ENCODE measurements at regions not wholly inside any gene's neighbourhood (a gene's known extent, or its start where the extent isn't known, plus 50 kb on each side); places are given as distances from the start of the nearest gene placed in this dataset.

DNA sequence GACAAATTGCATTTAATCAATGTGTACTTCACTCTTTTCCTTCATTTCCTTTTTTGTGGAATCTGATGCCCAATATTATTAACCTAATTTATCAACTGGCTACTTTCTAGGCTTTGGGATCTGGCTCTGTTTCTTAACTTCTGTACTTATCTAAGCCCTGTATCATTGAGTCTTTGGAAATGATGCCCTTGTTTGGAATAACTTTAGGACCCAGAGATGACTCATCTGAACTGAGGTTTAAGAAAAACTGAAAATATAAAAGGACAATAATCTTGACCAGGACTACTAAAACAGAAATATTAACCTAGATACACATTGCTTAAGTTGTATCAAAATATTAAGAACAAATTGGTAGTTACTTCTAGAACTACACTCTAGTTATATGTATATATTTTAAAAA is 600.8 kb downstream of the CPS1 start:
- H3K9me3 ChIP-seq (ENCODE audit: control insufficient read depth, insufficient read depth, low read depth, low read length), result no peaks in the 10 kb centered on the region
- H3K27me3 ChIP-seq (ENCODE audit: control insufficient read depth, insufficient read depth, low read length), result no peaks in the 10 kb centered on the region
- no peaks in the 10 kb centered on the region for H3K79me2 ChIP-seq (ENCODE audit: control insufficient read depth, insufficient read depth, low read length)
- no peaks in the 10 kb centered on the region for H3K36me3 ChIP-seq (ENCODE audit: control insufficient read depth, insufficient read depth, low read length)
- DNase-seq (ENCODE audit: low read depth in 2 of 2), result peak; percentile 2 to 58
- no peak overlapping the region for H3K4me3 ChIP-seq (replicated peaks in 1 of 4; ENCODE audit: control extremely low read depth in 1 of 4, insufficient read depth in 1 of 4, low read depth in 3 of 4, low read length in 4 of 4)
- H2AFZ ChIP-seq (ENCODE audit: low read length), result no peak overlapping the region
- H3K4me1 ChIP-seq (ENCODE audit: control insufficient read depth, extremely low read depth, insufficient read depth, low read length), result no peaks in the 10 kb centered on the region
- no peaks in the 10 kb centered on the region for H4K20me1 ChIP-seq (ENCODE audit: control insufficient read depth, extremely low read depth, insufficient read depth, low read length)
- TF ChIP-seq EZH2 (IDR thresholded peaks at IDR 0.05; ENCODE audit: low read length, missing control alignments), result no peak
- TF ChIP-seq, protein P1, sequence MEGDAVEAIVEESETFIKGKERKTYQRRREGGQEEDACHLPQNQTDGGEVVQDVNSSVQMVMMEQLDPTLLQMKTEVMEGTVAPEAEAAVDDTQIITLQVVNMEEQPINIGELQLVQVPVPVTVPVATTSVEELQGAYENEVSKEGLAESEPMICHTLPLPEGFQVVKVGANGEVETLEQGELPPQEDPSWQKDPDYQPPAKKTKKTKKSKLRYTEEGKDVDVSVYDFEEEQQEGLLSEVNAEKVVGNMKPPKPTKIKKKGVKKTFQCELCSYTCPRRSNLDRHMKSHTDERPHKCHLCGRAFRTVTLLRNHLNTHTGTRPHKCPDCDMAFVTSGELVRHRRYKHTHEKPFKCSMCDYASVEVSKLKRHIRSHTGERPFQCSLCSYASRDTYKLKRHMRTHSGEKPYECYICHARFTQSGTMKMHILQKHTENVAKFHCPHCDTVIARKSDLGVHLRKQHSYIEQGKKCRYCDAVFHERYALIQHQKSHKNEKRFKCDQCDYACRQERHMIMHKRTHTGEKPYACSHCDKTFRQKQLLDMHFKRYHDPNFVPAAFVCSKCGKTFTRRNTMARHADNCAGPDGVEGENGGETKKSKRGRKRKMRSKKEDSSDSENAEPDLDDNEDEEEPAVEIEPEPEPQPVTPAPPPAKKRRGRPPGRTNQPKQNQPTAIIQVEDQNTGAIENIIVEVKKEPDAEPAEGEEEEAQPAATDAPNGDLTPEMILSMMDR (conservative IDR thresholded peaks at IDR 0.05 in 1 of 2, IDR thresholded peaks at IDR 0.05 in 1 of 2; ENCODE audit: low read depth in 1 of 2, low read length in 2 of 2), result no peak
- no peak overlapping the region for H3K9ac ChIP-seq (ENCODE audit: insufficient read depth, low read length)
- H3K27ac ChIP-seq (ENCODE audit: insufficient read depth, low read length), result no peak overlapping the region
- no peak overlapping the region for H3K4me2 ChIP-seq (ENCODE audit: extremely low read depth, insufficient read depth, low read length)

- H3K4me3 ChIP-seq (replicated peaks in 1 of 4; ENCODE audit: control extremely low read depth in 1 of 4, insufficient read depth in 1 of 4, low read depth in 3 of 4, low read length in 4 of 4), result no peak overlapping the region
- DNase-seq (ENCODE audit: low read depth in 2 of 2), result peak; percentile 50 to 55
- H3K27me3 ChIP-seq (ENCODE audit: control insufficient read depth, insufficient read depth, low read length), result no peaks in the 10 kb centered on the region
- H3K9me3 ChIP-seq (ENCODE audit: control insufficient read depth, insufficient read depth, low read depth, low read length), result no peaks in the 10 kb centered on the region
- no peaks in the 10 kb centered on the region for H3K36me3 ChIP-seq (ENCODE audit: control insufficient read depth, insufficient read depth, low read length)
- no peaks in the 10 kb centered on the region for H3K4me1 ChIP-seq (ENCODE audit: control insufficient read depth, extremely low read depth, insufficient read depth, low read length)
- TF ChIP-seq EZH2 (IDR thresholded peaks at IDR 0.05; ENCODE audit: low read length, missing control alignments), result no peak
- TF ChIP-seq, protein P1 (conservative IDR thresholded peaks at IDR 0.05 in 1 of 2, IDR thresholded peaks at IDR 0.05 in 1 of 2; ENCODE audit: low read depth in 1 of 2, low read length in 2 of 2), result peak; percentile 78 to 86
- no peaks in the 10 kb centered on the region for H4K20me1 ChIP-seq (ENCODE audit: control insufficient read depth, extremely low read depth, insufficient read depth, low read length)
- H3K27ac ChIP-seq (ENCODE audit: insufficient read depth, low read length), result no peak overlapping the region
- H3K79me2 ChIP-seq (ENCODE audit: control insufficient read depth, insufficient read depth, low read length), result no peaks in the 10 kb centered on the region
- H2AFZ ChIP-seq (ENCODE audit: low read length), result no peak overlapping the region
- H3K4me2 ChIP-seq (ENCODE audit: extremely low read depth, insufficient read depth, low read length), result no peak overlapping the region
- H3K9ac ChIP-seq (ENCODE audit: insufficient read depth, low read length), result no peak overlapping the region
Observed at GRCh38 chr2:211157856-211158463, 601.6 kb downstream of the CPS1 start.

GRCh38 chr2:211159972-211160371 is 603.6 kb downstream of the CPS1 start:
- Histone ChIP-seq H3K9ac (ENCODE audit: insufficient read depth, low read length) (no peak overlapping the region), H3K27ac (ENCODE audit: insufficient read depth, low read length) (no peak overlapping the region), H3K36me3 (ENCODE audit: control insufficient read depth, insufficient read depth, low read length) (no peaks in the 10 kb centered on the region), H2AFZ (ENCODE audit: low read length) (no peak overlapping the region), H3K27me3 (ENCODE audit: control insufficient read depth, insufficient read depth, low read length) (no peaks in the 10 kb centered on the region), H3K4me3 (replicated peaks in 1 of 4; ENCODE audit: control extremely low read depth in 1 of 4, insufficient read depth in 1 of 4, low read depth in 3 of 4, low read length in 4 of 4) (no peak overlapping the region), H3K9me3 (ENCODE audit: control insufficient read depth, insufficient read depth, low read depth, low read length) (no peaks in the 10 kb centered on the region), H3K79me2 (ENCODE audit: control insufficient read depth, insufficient read depth, low read length) (no peaks in the 10 kb centered on the region), H4K20me1 (ENCODE audit: control insufficient read depth, extremely low read depth, insufficient read depth, low read length) (no peaks in the 10 kb centered on the region), H3K4me2 (ENCODE audit: extremely low read depth, insufficient read depth, low read length) (no peak overlapping the region), H3K4me1 (ENCODE audit: control insufficient read depth, extremely low read depth, insufficient read depth, low read length) (no peaks in the 10 kb centered on the region)
- no peak for DNase-seq (ENCODE audit: low read depth in 2 of 2)
- TF ChIP-seq, protein P1 (conservative IDR thresholded peaks at IDR 0.05 in 1 of 2, IDR thresholded peaks at IDR 0.05 in 1 of 2; ENCODE audit: low read depth in 1 of 2, low read length in 2 of 2), result no peak
- no peak for TF ChIP-seq EZH2 (IDR thresholded peaks at IDR 0.05; ENCODE audit: low read length, missing control alignments)
